B cell (primary cell): ENCODE measurements at regions not wholly inside any gene's neighbourhood (a gene's known extent, or its start where the extent isn't known, plus 50 kb on each side); places are given as distances from the start of the nearest gene placed in this dataset.

ENCODE experiments used
- ATAC-seq: fragments of 200-7000 bp; cut with Tn5 transposase; one replicate; pipeline ENCODE4 v1.10.0; 2021; ENCODE audit warnings: low read depth, mild to moderate bottlenecking, moderate number of reproducible peaks, moderate library complexity
- CTCF ChIA-PET: fragments of 350-600 bp; sonication (Branson Sonifier 250); formaldehyde crosslinking; loops from one replicate; lab custom pipeline; 2021; ENCODE audit warnings: antibody characterized with exemption, inconsistent platforms; lab: Charles Lee
- POLR2A ChIA-PET: fragments of 350-600 bp; sonication (Branson Sonifier 250); formaldehyde crosslinking; loops from one replicate; lab custom pipeline; 2021; ENCODE audit warnings: antibody characterized with exemption; lab: Charles Lee
- DNase-seq: peaks from one replicate; pipeline ENCODE4 v3.0.0; 2013
- H2AFZ ChIP-seq: 2 replicates; pipeline ENCODE4 v1.6.1; 2012; ENCODE audit warnings: mild to moderate bottlenecking, low read depth, low read length; ENCODE audit not compliant: insufficient read depth, poor library complexity, severe bottlenecking
- H3K27ac ChIP-seq, 2 donors: 1 replicate in 1 of 2; 2 replicates in 1 of 2; pipeline ENCODE4 v1.5.1; 2012 to 2013; ENCODE audit warnings: low read length in 2 of 2, mild to moderate bottlenecking in 2 of 2, moderate library complexity in 1 of 2
- H3K27me3 ChIP-seq, 4 experiments: fragments of 200-600 bp in 1 of 4; sonication (generic) in 1 of 4; replicated peaks in 1 of 4; 1 replicate in 2 of 4; 2 replicates in 2 of 4; pipeline versions ENCODE4 v1.6.1 to v1.7.0; 2013 to 2016; ENCODE audit warnings: low read length in 3 of 4, mild to moderate bottlenecking in 2 of 4, mixed read lengths in 1 of 4, moderate library complexity in 1 of 4; ENCODE audit not compliant: insufficient read depth in 4 of 4, control insufficient read depth in 3 of 4; ENCODE audit errors: control extremely low read depth in 1 of 4
- H3K36me3 ChIP-seq, 2 experiments: replicated peaks in 1 of 2; 1 replicate in 1 of 2; 2 replicates in 1 of 2; pipeline versions ENCODE4 v1.6.1 to v1.7.1; 2013; ENCODE audit warnings: low read length in 1 of 2; ENCODE audit not compliant: insufficient read depth in 2 of 2, control insufficient read depth in 1 of 2; ENCODE audit errors: control extremely low read depth in 1 of 2, extremely low read depth in 1 of 2
- H3K4me1 ChIP-seq, 2 donors: fragments of 200-600 bp in 1 of 2; sonication (generic) in 1 of 2; 1 replicate in 1 of 2; 2 replicates in 1 of 2; pipeline versions ENCODE4 v1.5.1 to v1.6.1; 2013 to 2017; ENCODE audit warnings: low read length in 2 of 2; ENCODE audit not compliant: control insufficient read depth in 2 of 2, insufficient read depth in 2 of 2
- H3K4me2 ChIP-seq: replicated peaks from 2 replicates; pipeline ENCODE3; 2012; ENCODE audit warnings: mild to moderate bottlenecking, low read depth, low read length; ENCODE audit not compliant: poor library complexity, severe bottlenecking
- H3K4me3 ChIP-seq, 5 experiments: fragments of 200-600 bp in 1 of 5; sonication (generic) in 1 of 5; 1 replicate in 3 of 5; 2 replicates in 2 of 5; pipeline versions ENCODE4 v1.5.1 to v1.7.0; 2011 to 2016; ENCODE audit warnings: low read length in 4 of 5, mild to moderate bottlenecking in 4 of 5, low read depth in 2 of 5, control low read depth in 1 of 5, moderate library complexity in 1 of 5; ENCODE audit not compliant: insufficient read depth in 1 of 5; ENCODE audit errors: control extremely low read depth in 1 of 5, extremely low read depth in 1 of 5
- H3K79me2 ChIP-seq: fragments of 200-600 bp; sonication (generic); one replicate; pipeline ENCODE4 v1.6.0; 2016; ENCODE audit warnings: low read length; ENCODE audit not compliant: control insufficient read depth, insufficient read depth
- H3K9ac ChIP-seq: fragments of 200-600 bp; sonication (generic); 2 replicates; pipeline ENCODE4 v1.6.1; 2017; ENCODE audit warnings: mild to moderate bottlenecking, low read length, moderate library complexity
- H3K9me3 ChIP-seq, 3 donors: one replicate each; pipeline versions ENCODE4 v1.6.1 to v1.7.1; 2013; ENCODE audit warnings: low read length in 2 of 3; ENCODE audit not compliant: control insufficient read depth in 2 of 3, insufficient read depth in 1 of 3; ENCODE audit errors: control extremely low read depth in 1 of 3
- H4K20me1 ChIP-seq: 2 replicates; pipeline ENCODE4 v1.6.0; 2012; ENCODE audit warnings: mild to moderate bottlenecking, low read length; ENCODE audit not compliant: insufficient read depth, control insufficient read depth, poor library complexity, severe bottlenecking
- H3K27ac Mint-ChIP-seq: one replicate; pipeline ENCODE4 v1.8.0; 2021; ENCODE audit warnings: mixed read lengths
- H3K27me3 Mint-ChIP-seq: one replicate; pipeline ENCODE4 v1.8.0; 2021; ENCODE audit warnings: mixed read lengths
- H3K4me1 Mint-ChIP-seq: one replicate; pipeline ENCODE4 v1.8.0; 2021; ENCODE audit warnings: mixed read lengths
- H3K4me3 Mint-ChIP-seq: one replicate; pipeline ENCODE4 v1.8.0; 2021; ENCODE audit warnings: mixed read lengths
- H3K9me3 Mint-ChIP-seq: one replicate; pipeline ENCODE4 v1.8.0; 2022; ENCODE audit warnings: mixed read lengths; ENCODE audit not compliant: insufficient read depth
- CTCF ChIP-seq: fragments of 200-600 bp; IDR thresholded peaks from one replicate; pipeline ENCODE4 v1.8.0; 2022; ENCODE audit warnings: antibody characterized with exemption, mild to moderate bottlenecking
- EZH2 ChIP-seq: IDR thresholded peaks from 2 replicates; pipeline ENCODE4 v1.6.1; 2012; ENCODE audit warnings: borderline replicate concordance, low read depth, mild to moderate bottlenecking, moderate library complexity, low read length; ENCODE audit not compliant: insufficient read depth, poor library complexity, severe bottlenecking
- WGBS: methylation state at CpG from one replicate; pipeline ENCODE4 v1.1.5; 2013; ENCODE audit warnings: missing lambda C conversion rate; ENCODE audit not compliant: insufficient coverage; 5-methylcytosine and 5-hydroxymethylcytosine counted together
- intact Hi-C: fragments of 100-400 bp; cut with micrococcal nuclease; formaldehyde crosslinking; loops from one replicate; pipeline ENCODE4 v1.10.0; 2022

- no peak overlapping the region for H3K27ac ChIP-seq
- CTCF ChIA-PET: no interaction called here
- no peaks in the 10 kb centered on the region for H3K36me3 ChIP-seq
- H3K4me1 ChIP-seq: no peaks in the 10 kb centered on the region
- H3K27me3 Mint-ChIP-seq: no peaks in the 10 kb centered on the region
- intact Hi-C loops: no loop called here
- ATAC-seq (no peak), DNase-seq (no peak)
- no peaks in the 10 kb centered on the region for H3K79me2 ChIP-seq
- TF ChIP-seq EZH2: no peak
- no peak for TF ChIP-seq CTCF
- no peak overlapping the region for H3K27ac Mint-ChIP-seq
- H3K4me3 Mint-ChIP-seq: no peak overlapping the region
- H3K9me3 Mint-ChIP-seq: no peaks in the 10 kb centered on the region
- no peak overlapping the region for H3K9ac ChIP-seq
- no peaks in the 10 kb centered on the region for H3K9me3 ChIP-seq
- POLR2A ChIA-PET: no interaction called here
- WGBS: no CpG with 5 or more reads among the region's 1 CpG
- no peaks in the 10 kb centered on the region for H4K20me1 ChIP-seq
- no peak overlapping the region for H3K4me3 ChIP-seq
- H3K27me3 ChIP-seq: no peaks in the 10 kb centered on the region
- H2AFZ ChIP-seq: no peak overlapping the region
- no peaks in the 10 kb centered on the region for H3K4me1 Mint-ChIP-seq
- no peak overlapping the region for H3K4me2 ChIP-seq
Measured at GRCh38 chr1:81317191-81317590, 483.5 kb upstream of the ADGRL2 start.

GRCh38 chr1:81314513-81315233 is 486.1 kb upstream of the ADGRL2 start:
- no peak overlapping the region for H2AFZ ChIP-seq
- no peaks in the 10 kb centered on the region for H4K20me1 ChIP-seq
- no peaks in the 10 kb centered on the region for H3K9me3 ChIP-seq
- no peaks in the 10 kb centered on the region for H3K27me3 Mint-ChIP-seq
- POLR2A ChIA-PET: no interaction called here
- intact Hi-C loops: no loop called here
- no peak overlapping the region for H3K9ac ChIP-seq
- H3K36me3 ChIP-seq: no peaks in the 10 kb centered on the region
- CTCF ChIA-PET: no interaction called here
- H3K27ac ChIP-seq: no peak overlapping the region
- no peaks in the 10 kb centered on the region for H3K79me2 ChIP-seq
- WGBS: no CpG with 5 or more reads among the region's 2 CpGs
- no peak for DNase-seq
- no peaks in the 10 kb centered on the region for H3K9me3 Mint-ChIP-seq
- H3K4me1 Mint-ChIP-seq: no peaks in the 10 kb centered on the region
- H3K4me2 ChIP-seq: no peak overlapping the region
- no peak for ATAC-seq
- H3K27me3 ChIP-seq: no peaks in the 10 kb centered on the region
- no peak overlapping the region for H3K4me3 ChIP-seq
- H3K4me1 ChIP-seq: no peaks in the 10 kb centered on the region
- TF ChIP-seq CTCF (no peak), EZH2 (no peak)
- H3K4me3 Mint-ChIP-seq: no peak overlapping the region
- H3K27ac Mint-ChIP-seq: no peak overlapping the region
